RWPE2 (cell line): ENCODE measurements at regions not wholly inside any gene's neighbourhood (a gene's known extent, or its start where the extent isn't known, plus 50 kb on each side); places are given as distances from the start of the nearest gene placed in this dataset.

Experiments used
- ATAC-seq: fragments of 200-7000 bp; cut with Tn5 transposase; 3 replicates; pipeline ENCODE4 v1.9.1; 2021; ENCODE audit warnings: low read depth
- DNase-seq: peaks from one replicate; pipeline ENCODE4 v3.0.0-alpha.2; 2020; ENCODE audit warnings: low spot score
- H3K27ac ChIP-seq: fragments of 450-650 bp; 2 replicates; pipeline ENCODE4 v1.5.1; 2017; ENCODE audit warnings: mild to moderate bottlenecking; ENCODE audit not compliant: poor library complexity, severe bottlenecking
- H3K27me3 ChIP-seq: fragments of 250-450 bp; sonication (Bioruptor Pico); 2 replicates; pipeline ENCODE4 v1.5.1; 2021; ENCODE audit warnings: mild to moderate bottlenecking, moderate library complexity; ENCODE audit not compliant: insufficient read depth, poor library complexity, severe bottlenecking
- H3K36me3 ChIP-seq: fragments of 250-450 bp; sonication (Bioruptor Pico); 2 replicates; pipeline ENCODE4 v1.5.1; 2020; ENCODE audit warnings: low read depth, mild to moderate bottlenecking, moderate library complexity
- H3K4me1 ChIP-seq: fragments of 250-450 bp; sonication (Bioruptor Pico); 2 replicates; pipeline ENCODE4 v1.5.1; 2021; ENCODE audit warnings: mild to moderate bottlenecking, moderate library complexity; ENCODE audit not compliant: insufficient read depth, poor library complexity, severe bottlenecking
- H3K4me3 ChIP-seq: fragments of 250-450 bp; sonication (Bioruptor Pico); 2 replicates; pipeline ENCODE4 v1.5.1; 2021; ENCODE audit warnings: mild to moderate bottlenecking, moderate library complexity; ENCODE audit not compliant: severe bottlenecking
- H3K9me3 ChIP-seq: fragments of 250-450 bp; sonication (Bioruptor Pico); 2 replicates; pipeline ENCODE4 v1.5.1; 2021; ENCODE audit warnings: mild to moderate bottlenecking, moderate library complexity; ENCODE audit not compliant: severe bottlenecking
- TF ChIP-seq, protein P1 (sequence below): fragments of 450-650 bp; IDR thresholded peaks from one replicate; pipeline ENCODE4 v1.5.1; 2017; ENCODE audit warnings: mild to moderate bottlenecking, moderate library complexity; ENCODE audit not compliant: poor library complexity, severe bottlenecking

DNA sequence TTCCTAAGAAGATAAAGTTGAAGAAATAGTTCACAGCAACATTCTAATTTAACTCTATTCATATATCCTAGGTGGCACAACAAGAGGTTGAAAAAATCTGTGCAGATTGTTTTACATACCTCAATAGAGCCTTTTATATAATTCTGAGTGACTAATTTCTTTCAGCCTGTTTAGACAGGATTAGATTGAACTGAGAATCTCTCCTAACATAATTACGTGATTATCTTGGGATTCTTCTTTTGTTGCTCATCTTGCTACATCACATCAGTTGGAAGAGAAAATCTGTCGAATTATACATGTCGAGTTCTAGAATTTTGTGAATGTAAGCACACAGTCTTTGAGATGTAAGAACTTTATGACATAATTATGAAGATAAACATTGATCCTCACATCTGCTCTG is 1873.7 kb upstream of the IGFBP7 start:
- TF ChIP-seq, protein P1, sequence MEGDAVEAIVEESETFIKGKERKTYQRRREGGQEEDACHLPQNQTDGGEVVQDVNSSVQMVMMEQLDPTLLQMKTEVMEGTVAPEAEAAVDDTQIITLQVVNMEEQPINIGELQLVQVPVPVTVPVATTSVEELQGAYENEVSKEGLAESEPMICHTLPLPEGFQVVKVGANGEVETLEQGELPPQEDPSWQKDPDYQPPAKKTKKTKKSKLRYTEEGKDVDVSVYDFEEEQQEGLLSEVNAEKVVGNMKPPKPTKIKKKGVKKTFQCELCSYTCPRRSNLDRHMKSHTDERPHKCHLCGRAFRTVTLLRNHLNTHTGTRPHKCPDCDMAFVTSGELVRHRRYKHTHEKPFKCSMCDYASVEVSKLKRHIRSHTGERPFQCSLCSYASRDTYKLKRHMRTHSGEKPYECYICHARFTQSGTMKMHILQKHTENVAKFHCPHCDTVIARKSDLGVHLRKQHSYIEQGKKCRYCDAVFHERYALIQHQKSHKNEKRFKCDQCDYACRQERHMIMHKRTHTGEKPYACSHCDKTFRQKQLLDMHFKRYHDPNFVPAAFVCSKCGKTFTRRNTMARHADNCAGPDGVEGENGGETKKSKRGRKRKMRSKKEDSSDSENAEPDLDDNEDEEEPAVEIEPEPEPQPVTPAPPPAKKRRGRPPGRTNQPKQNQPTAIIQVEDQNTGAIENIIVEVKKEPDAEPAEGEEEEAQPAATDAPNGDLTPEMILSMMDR, result no peak
- ATAC-seq (peak; percentile 85), DNase-seq (no peak)
- Histone ChIP-seq H3K4me3 (no peak overlapping the region), H3K9me3 (no peaks in the 10 kb centered on the region), H3K27ac (peak overlapping the region; percentile 23), H3K4me1 (peaks cover 5% of the 10 kb centered on the region), H3K27me3 (no peaks in the 10 kb centered on the region), H3K36me3 (no peaks in the 10 kb centered on the region)

DNA sequence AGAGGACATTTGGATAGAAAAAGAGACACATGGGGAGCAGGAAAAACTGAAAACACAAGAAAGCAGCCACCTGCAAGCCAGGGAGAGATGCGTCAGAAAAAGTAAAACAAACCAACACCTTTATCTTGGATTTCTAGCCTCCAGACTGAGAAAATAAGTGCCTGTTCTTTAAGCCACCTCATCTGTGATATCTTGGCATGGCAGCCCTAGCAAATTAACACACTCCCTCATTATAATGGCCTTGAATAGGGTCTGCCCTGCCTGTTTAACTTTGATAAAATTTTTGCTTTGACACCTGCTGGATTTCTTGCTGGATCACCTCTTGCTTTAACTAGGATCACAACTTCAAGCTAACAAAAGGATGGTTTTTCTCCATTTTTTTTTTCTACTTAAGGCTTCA is 1892.0 kb upstream of the IGFBP7 start:
- ATAC-seq (no peak), DNase-seq (no peak)
- Histone ChIP-seq H3K9me3 (no peaks in the 10 kb centered on the region), H3K4me1 (no peaks in the 10 kb centered on the region), H3K4me3 (no peak overlapping the region), H3K36me3 (no peaks in the 10 kb centered on the region), H3K27me3 (no peaks in the 10 kb centered on the region), H3K27ac (no peak overlapping the region)
- TF ChIP-seq, protein P1, result no peak

DNA sequence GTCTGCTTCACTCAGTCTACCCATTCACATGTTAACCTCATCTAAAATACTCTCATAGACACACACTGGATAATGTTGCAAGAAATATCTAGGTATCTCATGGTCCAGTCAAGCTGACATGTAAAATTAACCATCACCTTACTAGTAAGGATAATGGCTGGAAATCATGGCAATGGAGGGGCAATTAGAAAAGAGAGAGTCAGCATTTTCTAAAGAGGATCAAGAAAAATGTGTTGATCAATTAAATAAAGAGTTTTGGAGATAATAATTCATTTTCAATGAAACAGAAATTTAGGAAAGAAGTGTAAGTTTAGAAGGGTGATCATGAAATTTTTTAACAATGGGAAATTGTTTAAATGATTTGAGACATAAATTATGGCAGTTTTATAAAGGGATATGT is 1914.1 kb upstream of the IGFBP7 start:
- Histone ChIP-seq H3K9me3 (no peaks in the 10 kb centered on the region), H3K4me1 (no peaks in the 10 kb centered on the region), H3K27me3 (no peaks in the 10 kb centered on the region), H3K4me3 (no peak overlapping the region), H3K36me3 (no peaks in the 10 kb centered on the region), H3K27ac (no peak overlapping the region)
- TF ChIP-seq, protein P1, result no peak
- no peak for ATAC-seq
- no peak for DNase-seq

DNA sequence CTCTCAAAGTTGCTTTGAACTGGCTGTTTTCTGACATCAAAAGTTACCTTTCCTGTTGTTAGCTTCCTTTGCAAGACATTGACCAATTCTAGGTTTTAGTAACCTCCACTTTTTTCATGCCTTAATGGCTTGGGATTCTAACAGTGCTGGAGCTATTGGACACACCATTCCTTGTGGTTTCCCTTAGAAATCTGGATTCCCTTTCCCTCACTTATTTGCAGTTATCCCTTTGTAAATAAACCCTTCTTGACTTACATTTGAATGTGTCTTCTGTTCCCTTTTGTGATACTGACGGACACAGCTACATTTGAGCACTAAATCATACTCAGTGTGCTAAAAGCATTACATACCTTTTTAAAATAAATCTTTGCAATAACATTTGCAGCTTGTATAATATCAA is 1927.6 kb upstream of the IGFBP7 start:
- H3K4me3 ChIP-seq, result no peak overlapping the region
- TF ChIP-seq, protein P1, result no peak
- no peak for DNase-seq
- no peaks in the 10 kb centered on the region for H3K27me3 ChIP-seq
- no peaks in the 10 kb centered on the region for H3K4me1 ChIP-seq
- no peak for ATAC-seq
- H3K9me3 ChIP-seq, result no peaks in the 10 kb centered on the region
- H3K36me3 ChIP-seq, result no peaks in the 10 kb centered on the region
- H3K27ac ChIP-seq, result no peak overlapping the region

DNA sequence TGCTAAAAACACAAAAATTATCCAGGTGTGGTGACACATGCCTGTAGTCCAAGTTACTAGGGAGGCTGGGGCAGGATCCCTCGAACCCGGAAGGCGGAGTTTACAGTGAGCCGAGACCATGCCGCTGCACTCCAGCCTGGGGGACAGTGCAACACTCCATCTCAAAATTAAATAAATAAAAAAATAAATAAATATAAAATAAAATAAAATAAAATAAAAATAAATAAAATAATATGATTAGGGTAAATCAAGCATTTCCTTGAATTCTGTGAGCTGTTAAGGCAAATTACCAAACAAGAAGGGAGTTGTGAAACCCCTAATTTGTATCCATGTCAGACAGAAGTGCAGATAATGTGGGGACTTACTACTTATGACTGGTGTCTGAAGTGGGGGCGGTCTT is 1928.9 kb upstream of the IGFBP7 start:
- H3K4me1 ChIP-seq, result no peaks in the 10 kb centered on the region
- H3K27ac ChIP-seq, result no peak overlapping the region
- no peaks in the 10 kb centered on the region for H3K36me3 ChIP-seq
- H3K4me3 ChIP-seq, result no peak overlapping the region
- TF ChIP-seq, protein P1, result no peak
- H3K9me3 ChIP-seq, result no peaks in the 10 kb centered on the region
- no peaks in the 10 kb centered on the region for H3K27me3 ChIP-seq
- no peak for ATAC-seq
- DNase-seq, result no peak
